ENCODE measurements at regions not wholly inside any gene's neighbourhood (a gene's known extent, or its start where the extent isn't known, plus 50 kb on each side); places are given as distances from the start of the nearest gene placed in this dataset.

- TF ChIP-seq CTCF (IDR thresholded peaks at IDR 0.05), result no peak
- TF ChIP-seq EZH2 (IDR thresholded peaks at IDR 0.05; ENCODE audit: borderline replicate concordance, insufficient read depth, low read depth, low read length, poor library complexity, severe bottlenecking), result no peak
Measured at GRCh38 chr11:34756591-34756990, 135.7 kb downstream of the EHF start.
